PFSK-1 (cell line): ENCODE measurements at regions not wholly inside any gene's neighbourhood (a gene's known extent, or its start where the extent isn't known, plus 50 kb on each side); places are given as distances from the start of the nearest gene placed in this dataset.

Experiments
- POLR2AphosphoS5 ChIP-seq: IDR thresholded peaks from 2 replicates; pipeline ENCODE4 v1.6.1; 2012; ENCODE audit warnings: low read depth, mild to moderate bottlenecking, control low read depth, low read length, moderate library complexity
- REST ChIP-seq, 2 experiments: IDR thresholded peaks; 2 replicates each; pipeline versions ENCODE4 v1.6.1 to v1.8.0; 2011 to 2012; ENCODE audit warnings: low read depth in 2 of 2, low read length in 2 of 2, control low read depth in 1 of 2, inconsistent platforms in 1 of 2, mild to moderate bottlenecking in 1 of 2, moderate library complexity in 1 of 2; ENCODE audit not compliant: insufficient read depth in 1 of 2
- SIN3A ChIP-seq: IDR thresholded peaks from 2 replicates; pipeline ENCODE4 v1.6.1; 2012; ENCODE audit warnings: mild to moderate bottlenecking, low read length, moderate library complexity, borderline replicate concordance; ENCODE audit not compliant: insufficient read depth

- TF ChIP-seq POLR2AphosphoS5 (no peak), SIN3A (no peak), REST (IDR thresholded peaks at IDR 0.05; ENCODE audit: insufficient read depth in 1 of 2, low read depth in 2 of 2, low read length in 2 of 2) (no peak)
Measured at GRCh38 chr10:110420401-110421193, 77.1 kb upstream of the DUSP5 start.
